ENCODE measurements at regions not wholly inside any gene's neighbourhood (a gene's known extent, or its start where the extent isn't known, plus 50 kb on each side); places are given as distances from the start of the nearest gene placed in this dataset.

- WGBS, 2 donors: 91 to 94% methylated on average over 11 of the region's 11 CpGs
- intact Hi-C loops (cut with DNase I): no loop called here
- Histone ChIP-seq H3K27ac (no peak overlapping the region), H3K4me3 (no peak overlapping the region), H3K36me3 (no peaks in the 10 kb centered on the region), H3K4me1 (no peaks in the 10 kb centered on the region), H3K9me3 (no peaks in the 10 kb centered on the region), H3K27me3 (no peaks in the 10 kb centered on the region)
- DNase-seq: no peak
- TF ChIP-seq POLR2AphosphoS5 (IDR thresholded peaks at IDR 0.05) (no peak), CTCF (IDR thresholded peaks at IDR 0.05) (no peak), POLR2A (IDR thresholded peaks at IDR 0.05) (no peak), EP300 (IDR thresholded peaks at IDR 0.05) (no peak)
Observed at GRCh38 chr3:70393881-70394612, 81.6 kb upstream of the MDFIC2 start.

- intact Hi-C loops (cut with DNase I): no loop called here
- Histone ChIP-seq H3K4me3 (no peak overlapping the region), H3K4me1 (no peaks in the 10 kb centered on the region), H3K27me3 (no peaks in the 10 kb centered on the region), H3K9me3 (no peaks in the 10 kb centered on the region), H3K36me3 (no peaks in the 10 kb centered on the region), H3K27ac (no peak overlapping the region)
- no peak for DNase-seq
- WGBS, 2 donors: 22 to 45% methylated on average over 1 of the region's 1 CpG
- TF ChIP-seq POLR2A (IDR thresholded peaks at IDR 0.05): no peak
- no peak for TF ChIP-seq EP300 (IDR thresholded peaks at IDR 0.05)
- no peak for TF ChIP-seq POLR2AphosphoS5 (IDR thresholded peaks at IDR 0.05)
- TF ChIP-seq CTCF (IDR thresholded peaks at IDR 0.05): no peak
Observed at GRCh38 chr3:70392227-70392626, 79.8 kb upstream of the MDFIC2 start.

GRCh38 chr3:70387889-70388288 is 75.5 kb upstream of the MDFIC2 start:
- 73 to 81% methylated on average over 3 of the region's 3 CpGs for WGBS, 2 donors
- Histone ChIP-seq H3K27me3 (no peaks in the 10 kb centered on the region), H3K9me3 (no peaks in the 10 kb centered on the region), H3K4me3 (no peak overlapping the region), H3K27ac (no peak overlapping the region), H3K4me1 (no peaks in the 10 kb centered on the region), H3K36me3 (no peaks in the 10 kb centered on the region)
- intact Hi-C loops (cut with DNase I): no loop called here
- TF ChIP-seq POLR2A (IDR thresholded peaks at IDR 0.05): no peak
- no peak for TF ChIP-seq POLR2AphosphoS5 (IDR thresholded peaks at IDR 0.05)
- TF ChIP-seq CTCF (IDR thresholded peaks at IDR 0.05): no peak
- no peak for TF ChIP-seq EP300 (IDR thresholded peaks at IDR 0.05)
- DNase-seq: no peak

GRCh38 chr3:70386846-70387245 is 74.4 kb upstream of the MDFIC2 start:
- H3K9me3 ChIP-seq: no peaks in the 10 kb centered on the region
- no peak overlapping the region for H3K27ac ChIP-seq
- no peak overlapping the region for H3K4me3 ChIP-seq
- no peak for TF ChIP-seq POLR2A (IDR thresholded peaks at IDR 0.05)
- TF ChIP-seq POLR2AphosphoS5 (IDR thresholded peaks at IDR 0.05): no peak
- TF ChIP-seq EP300 (IDR thresholded peaks at IDR 0.05): no peak
- no peak for TF ChIP-seq CTCF (IDR thresholded peaks at IDR 0.05)
- DNase-seq: no peak
- H3K27me3 ChIP-seq: no peaks in the 10 kb centered on the region
- no peaks in the 10 kb centered on the region for H3K36me3 ChIP-seq
- no peaks in the 10 kb centered on the region for H3K4me1 ChIP-seq
- intact Hi-C loops (cut with DNase I): no loop called here

DNA sequence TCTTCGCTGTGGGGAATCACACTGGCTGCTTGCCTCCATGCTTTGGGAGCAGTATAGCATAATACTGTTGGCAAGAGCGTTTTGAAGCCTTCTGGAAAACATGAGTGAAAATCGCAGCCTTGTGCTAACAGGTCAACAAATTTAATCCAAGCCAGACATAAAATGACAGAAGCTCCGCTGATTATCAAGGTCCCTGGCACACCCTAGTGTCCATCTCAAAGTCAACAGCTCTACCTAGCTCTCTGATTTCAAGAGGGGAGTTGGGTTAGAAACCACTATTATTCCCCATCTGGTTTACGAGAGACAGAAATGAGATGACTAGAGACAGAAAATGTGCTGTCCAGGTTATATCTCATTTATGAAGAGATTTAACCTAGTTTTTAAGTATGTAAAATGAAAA is 73.6 kb upstream of the MDFIC2 start:
- intact Hi-C loops (cut with DNase I): no loop called here
- Histone ChIP-seq H3K27me3 (no peaks in the 10 kb centered on the region), H3K27ac (no peak overlapping the region), H3K4me3 (no peak overlapping the region), H3K36me3 (no peaks in the 10 kb centered on the region), H3K9me3 (no peaks in the 10 kb centered on the region), H3K4me1 (no peaks in the 10 kb centered on the region)
- TF ChIP-seq EP300 (IDR thresholded peaks at IDR 0.05) (no peak), CTCF (IDR thresholded peaks at IDR 0.05) (no peak), POLR2A (IDR thresholded peaks at IDR 0.05) (no peak), POLR2AphosphoS5 (IDR thresholded peaks at IDR 0.05) (no peak)
- WGBS, 2 donors: 65 to 87% methylated on average over 5 of the region's 5 CpGs
- DNase-seq: no peak

Data from sigmoid colon (tissue), 6 donors.